B cell (primary cell): ENCODE measurements at regions not wholly inside any gene's neighbourhood (a gene's known extent, or its start where the extent isn't known, plus 50 kb on each side); places are given as distances from the start of the nearest gene placed in this dataset.

Experiments
- CTCF ChIP-seq: fragments of 200-600 bp; IDR thresholded peaks from one replicate; pipeline ENCODE4 v1.8.0; 2022; ENCODE audit warnings: antibody characterized with exemption, mild to moderate bottlenecking
- EZH2 ChIP-seq: IDR thresholded peaks from 2 replicates; pipeline ENCODE4 v1.6.1; 2012; ENCODE audit warnings: borderline replicate concordance, low read depth, mild to moderate bottlenecking, moderate library complexity, low read length; ENCODE audit not compliant: insufficient read depth, poor library complexity, severe bottlenecking

- no peak for TF ChIP-seq CTCF
- TF ChIP-seq EZH2: no peak
These were observed 214.0 kb downstream of the ZC3H11B start for GRCh38 chr1:219398815-219399396.
